ENCODE measurements at regions not wholly inside any gene's neighbourhood (a gene's known extent, or its start where the extent isn't known, plus 50 kb on each side); places are given as distances from the start of the nearest gene placed in this dataset.
"Not testable (repeated sequence)": the region's sequence is repeated elsewhere in the genome, so short reads cannot be mapped to it uniquely, and the experiment has no call there.

DNA sequence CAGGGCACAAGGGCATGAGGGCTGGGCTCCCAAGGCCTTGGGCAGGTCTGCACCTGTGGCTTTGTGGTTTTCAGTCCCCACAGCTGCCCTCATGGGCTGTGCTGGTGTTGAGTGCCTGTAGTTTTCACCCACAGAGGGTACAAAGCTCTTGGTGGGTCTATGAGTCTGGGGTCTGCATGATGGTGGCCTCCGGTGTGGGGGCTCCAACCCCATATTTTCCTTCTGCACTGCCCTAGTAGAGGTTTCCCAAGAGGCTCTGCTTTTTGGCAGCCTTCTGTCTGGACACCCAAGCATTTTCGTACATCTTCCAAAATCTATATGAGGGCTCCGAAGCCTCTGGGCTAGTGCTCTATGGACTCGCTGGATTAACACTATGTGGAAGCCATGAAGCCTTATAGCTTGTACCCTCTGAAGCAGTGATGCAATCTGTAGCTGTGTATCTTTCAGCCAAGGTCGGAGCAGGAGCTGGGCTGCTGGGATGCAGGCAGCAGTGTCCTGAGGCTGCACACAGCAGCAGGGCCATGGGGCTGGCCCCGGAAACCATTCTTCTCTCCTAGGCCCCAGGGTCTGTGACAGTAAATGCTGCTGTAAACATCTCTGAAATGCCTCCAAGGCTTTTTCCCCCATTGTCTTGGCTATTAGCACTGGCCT, 240.3 kb downstream of the CWH43 start:
- not testable (repeated sequence) for DNase-seq; H3K4me1 ChIP-seq (ENCODE audit: control insufficient read depth in 3 of 3, insufficient read depth in 2 of 3, low read depth in 1 of 3, low read length in 2 of 3); H3K9me3 ChIP-seq (ENCODE audit: control insufficient read depth in 2 of 2, insufficient read depth in 1 of 2, low read depth in 1 of 2, low read length in 1 of 2); H3K36me3 ChIP-seq (ENCODE audit: control insufficient read depth in 3 of 3, insufficient read depth in 2 of 3, low read depth in 1 of 3, low read length in 3 of 3); FAIRE-seq; H3K27ac ChIP-seq (ENCODE audit: low read depth in 1 of 3, low read length in 2 of 3); H3K27me3 ChIP-seq (ENCODE audit: control insufficient read depth in 3 of 3, insufficient read depth in 3 of 3, low read length in 3 of 3); H3K4me3 ChIP-seq (ENCODE audit: low read depth in 1 of 3, low read length in 3 of 3)
- 74 to 75% (median 75%) methylated on average over 5 to 6 of the region's 6 CpGs for WGBS, 3 donors

- not testable (repeated sequence) for H3K4me3 ChIP-seq (ENCODE audit: low read depth in 1 of 3, low read length in 3 of 3); DNase-seq; H3K36me3 ChIP-seq (ENCODE audit: control insufficient read depth in 3 of 3, insufficient read depth in 2 of 3, low read depth in 1 of 3, low read length in 3 of 3); H3K27me3 ChIP-seq (ENCODE audit: control insufficient read depth in 3 of 3, insufficient read depth in 3 of 3, low read length in 3 of 3); FAIRE-seq; H3K27ac ChIP-seq (ENCODE audit: low read depth in 1 of 3, low read length in 2 of 3); H3K9me3 ChIP-seq (ENCODE audit: control insufficient read depth in 2 of 2, insufficient read depth in 1 of 2, low read depth in 1 of 2, low read length in 1 of 2); H3K4me1 ChIP-seq (ENCODE audit: control insufficient read depth in 3 of 3, insufficient read depth in 2 of 3, low read depth in 1 of 3, low read length in 2 of 3)
- WGBS, 3 donors: 88 to 95% (median 93%) methylated on average over 1 of the region's 1 CpG
Measured at GRCh38 chr4:49227941-49228340, 241.9 kb downstream of the CWH43 start.

GRCh38 chr4:49229243-49229642, 243.2 kb downstream of the CWH43 start:
- H3K4me3 ChIP-seq (ENCODE audit: low read depth in 1 of 3, low read length in 3 of 3); H3K36me3 ChIP-seq (ENCODE audit: control insufficient read depth in 3 of 3, insufficient read depth in 2 of 3, low read depth in 1 of 3, low read length in 3 of 3); H3K27ac ChIP-seq (ENCODE audit: low read depth in 1 of 3, low read length in 2 of 3); FAIRE-seq; H3K4me1 ChIP-seq (ENCODE audit: control insufficient read depth in 3 of 3, insufficient read depth in 2 of 3, low read depth in 1 of 3, low read length in 2 of 3); H3K9me3 ChIP-seq (ENCODE audit: control insufficient read depth in 2 of 2, insufficient read depth in 1 of 2, low read depth in 1 of 2, low read length in 1 of 2); H3K27me3 ChIP-seq (ENCODE audit: control insufficient read depth in 3 of 3, insufficient read depth in 3 of 3, low read length in 3 of 3); DNase-seq: not testable (repeated sequence)
- WGBS, 3 donors: 25 to 43% (median 32%) methylated on average over 1 of the region's 1 CpG

- WGBS, 3 donors: 52 to 57% (median 57%) methylated on average over 6 of the region's 6 CpGs
- not testable (repeated sequence) for FAIRE-seq; H3K27me3 ChIP-seq (ENCODE audit: control insufficient read depth in 3 of 3, insufficient read depth in 3 of 3, low read length in 3 of 3); H3K4me1 ChIP-seq (ENCODE audit: control insufficient read depth in 3 of 3, insufficient read depth in 2 of 3, low read depth in 1 of 3, low read length in 2 of 3); H3K36me3 ChIP-seq (ENCODE audit: control insufficient read depth in 3 of 3, insufficient read depth in 2 of 3, low read depth in 1 of 3, low read length in 3 of 3); H3K27ac ChIP-seq (ENCODE audit: low read depth in 1 of 3, low read length in 2 of 3); H3K4me3 ChIP-seq (ENCODE audit: low read depth in 1 of 3, low read length in 3 of 3); H3K9me3 ChIP-seq (ENCODE audit: control insufficient read depth in 2 of 2, insufficient read depth in 1 of 2, low read depth in 1 of 2, low read length in 1 of 2); DNase-seq
Measured at GRCh38 chr4:49229713-49230112, 243.6 kb downstream of the CWH43 start.

DNA sequence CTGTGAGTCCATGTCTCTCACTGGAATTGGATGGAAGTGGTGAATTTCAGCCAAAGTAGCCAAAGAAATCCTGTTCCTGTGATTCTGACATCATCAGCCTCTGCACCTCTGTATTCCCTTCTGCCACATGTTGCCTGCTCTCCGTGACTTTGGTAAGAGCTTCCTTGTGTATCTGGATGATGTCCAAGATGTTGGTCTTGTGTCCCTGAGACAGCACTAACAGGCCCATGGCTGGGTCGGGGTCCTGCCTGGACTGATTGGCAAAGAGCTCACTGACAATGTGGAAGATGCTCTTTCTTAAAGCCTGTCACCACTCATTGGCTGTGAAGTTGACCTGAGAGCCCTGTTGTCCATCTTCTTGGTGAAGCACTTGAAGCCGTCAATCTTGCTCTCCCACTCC, 247.3 kb downstream of the CWH43 start:
- not testable (repeated sequence) for DNase-seq; FAIRE-seq; H3K27me3 ChIP-seq (ENCODE audit: control insufficient read depth in 3 of 3, insufficient read depth in 3 of 3, low read length in 3 of 3); H3K27ac ChIP-seq (ENCODE audit: low read depth in 1 of 3, low read length in 2 of 3); H3K36me3 ChIP-seq (ENCODE audit: control insufficient read depth in 3 of 3, insufficient read depth in 2 of 3, low read depth in 1 of 3, low read length in 3 of 3); H3K4me1 ChIP-seq (ENCODE audit: control insufficient read depth in 3 of 3, insufficient read depth in 2 of 3, low read depth in 1 of 3, low read length in 2 of 3); H3K9me3 ChIP-seq (ENCODE audit: control insufficient read depth in 2 of 2, insufficient read depth in 1 of 2, low read depth in 1 of 2, low read length in 1 of 2); H3K4me3 ChIP-seq (ENCODE audit: low read depth in 1 of 3, low read length in 3 of 3)
- whole genome bisulfite sequencing, 3 donors: 12 to 32% (median 27%) methylated on average over 2 of the region's 3 CpGs

DNA sequence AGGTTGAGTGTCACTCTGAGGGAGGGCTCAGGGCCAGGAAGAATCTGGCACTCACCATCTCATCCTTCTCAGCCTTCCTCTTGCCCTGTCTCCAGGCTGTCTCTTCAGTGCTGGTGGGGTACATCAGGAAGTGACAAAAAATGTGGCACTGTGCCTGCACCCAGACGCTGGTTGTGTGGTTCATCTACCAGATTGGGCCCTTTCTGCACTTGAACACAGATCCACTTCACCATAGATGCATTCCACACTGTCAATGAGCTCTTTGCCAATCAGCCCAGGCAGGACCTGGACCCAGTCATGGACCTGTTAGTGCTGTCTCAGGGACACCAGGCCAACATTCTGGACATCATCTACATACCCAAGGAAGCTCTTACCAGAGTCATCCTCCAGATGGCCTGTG, 247.7 kb downstream of the CWH43 start:
- H3K4me3 ChIP-seq (ENCODE audit: low read depth in 1 of 3, low read length in 3 of 3); H3K27ac ChIP-seq (ENCODE audit: low read depth in 1 of 3, low read length in 2 of 3); H3K4me1 ChIP-seq (ENCODE audit: control insufficient read depth in 3 of 3, insufficient read depth in 2 of 3, low read depth in 1 of 3, low read length in 2 of 3); FAIRE-seq; H3K27me3 ChIP-seq (ENCODE audit: control insufficient read depth in 3 of 3, insufficient read depth in 3 of 3, low read length in 3 of 3); DNase-seq; H3K9me3 ChIP-seq (ENCODE audit: control insufficient read depth in 2 of 2, insufficient read depth in 1 of 2, low read depth in 1 of 2, low read length in 1 of 2); H3K36me3 ChIP-seq (ENCODE audit: control insufficient read depth in 3 of 3, insufficient read depth in 2 of 3, low read depth in 1 of 3, low read length in 3 of 3): not testable (repeated sequence)
- 49 to 70% (median 55%) methylated on average over 1 of the region's 1 CpG for WGBS, 3 donors

GRCh38 chr4:49234382-49234781, 248.3 kb downstream of the CWH43 start:
- DNase-seq; H3K36me3 ChIP-seq (ENCODE audit: control insufficient read depth in 3 of 3, insufficient read depth in 2 of 3, low read depth in 1 of 3, low read length in 3 of 3); H3K4me1 ChIP-seq (ENCODE audit: control insufficient read depth in 3 of 3, insufficient read depth in 2 of 3, low read depth in 1 of 3, low read length in 2 of 3); H3K27me3 ChIP-seq (ENCODE audit: control insufficient read depth in 3 of 3, insufficient read depth in 3 of 3, low read length in 3 of 3); H3K27ac ChIP-seq (ENCODE audit: low read depth in 1 of 3, low read length in 2 of 3); FAIRE-seq; H3K4me3 ChIP-seq (ENCODE audit: low read depth in 1 of 3, low read length in 3 of 3); H3K9me3 ChIP-seq (ENCODE audit: control insufficient read depth in 2 of 2, insufficient read depth in 1 of 2, low read depth in 1 of 2, low read length in 1 of 2): not testable (repeated sequence)
- WGBS, 3 donors: 29 to 45% (median 30%) methylated on average over 2 of the region's 3 CpGs

- H3K36me3 ChIP-seq (ENCODE audit: control insufficient read depth in 3 of 3, insufficient read depth in 2 of 3, low read depth in 1 of 3, low read length in 3 of 3); H3K27ac ChIP-seq (ENCODE audit: low read depth in 1 of 3, low read length in 2 of 3); H3K27me3 ChIP-seq (ENCODE audit: control insufficient read depth in 3 of 3, insufficient read depth in 3 of 3, low read length in 3 of 3); DNase-seq; H3K4me1 ChIP-seq (ENCODE audit: control insufficient read depth in 3 of 3, insufficient read depth in 2 of 3, low read depth in 1 of 3, low read length in 2 of 3); H3K4me3 ChIP-seq (ENCODE audit: low read depth in 1 of 3, low read length in 3 of 3); H3K9me3 ChIP-seq (ENCODE audit: control insufficient read depth in 2 of 2, insufficient read depth in 1 of 2, low read depth in 1 of 2, low read length in 1 of 2); FAIRE-seq: not testable (repeated sequence)
- 72 to 76% (median 73%) methylated on average over 6 to 8 of the region's 8 CpGs for WGBS, 3 donors
Measured at GRCh38 chr4:49235413-49236160, 249.5 kb downstream of the CWH43 start.
